GM18909 (cell line): ENCODE measurements at regions not wholly inside any gene's neighbourhood (a gene's known extent, or its start where the extent isn't known, plus 50 kb on each side); places are given as distances from the start of the nearest gene placed in this dataset.

Source experiments
- ATAC-seq: cut with Tn5 transposase; IDR thresholded peaks from one replicate; pipeline ENCODE4 v1.9.1; 2021; ENCODE audit warnings: mild to moderate bottlenecking; ENCODE audit not compliant: unreplicated experiment, poor library complexity

- ATAC-seq, result no peak
Observed at GRCh38 chr3:88628901-88629300, 478.5 kb upstream of the EPHA3 start.

- no peak for ATAC-seq
Observed at GRCh38 chr3:88632226-88632625, 475.2 kb upstream of the EPHA3 start.

- no peak for ATAC-seq
Observed at GRCh38 chr3:88640581-88640980, 466.8 kb upstream of the EPHA3 start.

- ATAC-seq, result no peak
Observed at GRCh38 chr3:88641033-88641604, 466.3 kb upstream of the EPHA3 start.

- ATAC-seq, result no peak
Observed at GRCh38 chr3:88657459-88657858, 450.0 kb upstream of the EPHA3 start.

- no peak for ATAC-seq
Observed at GRCh38 chr3:88661433-88661824, 446.0 kb upstream of the EPHA3 start.

- ATAC-seq, result no peak
Observed at GRCh38 chr3:88668180-88668579, 439.2 kb upstream of the EPHA3 start.

GRCh38 chr3:88671573-88671972 lies 435.8 kb upstream of the EPHA3 start:
- no peak for ATAC-seq

- no peak for ATAC-seq
Observed at GRCh38 chr3:88677298-88677697, 430.1 kb upstream of the EPHA3 start.

DNA sequence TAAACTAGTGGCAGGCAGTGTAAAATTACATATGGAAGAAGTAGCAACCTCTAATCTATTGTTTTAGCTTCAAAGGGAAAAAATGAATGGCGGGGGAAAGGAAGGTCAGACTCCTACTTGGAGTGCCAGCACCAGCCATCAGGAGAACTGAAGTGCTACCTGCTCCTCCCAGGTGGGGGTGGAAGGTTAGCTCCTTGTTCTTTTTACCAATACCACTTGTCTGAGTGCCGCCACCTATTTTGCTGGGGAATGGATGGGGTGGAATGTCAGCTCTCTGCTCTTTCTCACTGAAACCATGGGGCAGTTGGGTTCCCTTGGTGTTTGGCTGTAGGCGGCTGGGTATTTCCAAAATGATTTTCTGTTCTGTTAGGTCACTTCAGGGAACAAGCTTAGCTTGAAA lies 428.7 kb upstream of the EPHA3 start:
- no peak for ATAC-seq

- ATAC-seq, result no peak
Observed at GRCh38 chr3:88690287-88690686, 417.1 kb upstream of the EPHA3 start.

- ATAC-seq, result no peak
Observed at GRCh38 chr3:88691081-88691480, 416.3 kb upstream of the EPHA3 start.

- ATAC-seq, result no peak
Observed at GRCh38 chr3:88703501-88704059, 403.8 kb upstream of the EPHA3 start.

GRCh38 chr3:88704338-88704737 lies 403.1 kb upstream of the EPHA3 start:
- no peak for ATAC-seq

DNA sequence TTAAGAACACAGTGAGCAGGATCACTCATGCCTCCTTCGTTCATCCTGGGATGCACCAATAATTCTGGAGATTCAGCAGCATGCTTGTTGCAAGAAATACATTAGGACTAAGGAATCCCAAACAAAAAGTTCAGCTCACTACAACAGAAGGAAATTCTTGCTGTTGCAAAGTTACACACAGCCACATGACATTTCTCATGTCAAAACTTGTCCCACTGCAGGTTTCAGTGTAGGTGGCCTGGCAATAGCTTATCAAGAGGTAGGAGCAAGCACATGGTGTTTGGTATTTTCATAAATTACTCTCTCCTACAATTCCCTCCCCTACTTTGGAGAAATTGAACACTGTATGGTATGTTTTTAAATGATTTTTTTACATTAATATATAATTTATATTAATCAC lies 399.6 kb upstream of the EPHA3 start:
- no peak for ATAC-seq

- no peak for ATAC-seq
Observed at GRCh38 chr3:88712552-88712951, 394.9 kb upstream of the EPHA3 start.

GRCh38 chr3:88713233-88713691 lies 394.2 kb upstream of the EPHA3 start:
- no peak for ATAC-seq

- no peak for ATAC-seq
Observed at GRCh38 chr3:88725440-88726165, 381.8 kb upstream of the EPHA3 start.

- no peak for ATAC-seq
Observed at GRCh38 chr3:88732186-88732585, 375.2 kb upstream of the EPHA3 start.

- no peak for ATAC-seq
Observed at GRCh38 chr3:88742106-88742505, 365.3 kb upstream of the EPHA3 start.

GRCh38 chr3:88742674-88743507 lies 364.5 kb upstream of the EPHA3 start:
- ATAC-seq, result no peak
